Liver (tissue), 8 donors: ENCODE measurements at regions not wholly inside any gene's neighbourhood (a gene's known extent, or its start where the extent isn't known, plus 50 kb on each side); places are given as distances from the start of the nearest gene placed in this dataset.

ENCODE experiments used
- DNase-seq: peaks from one replicate; pipeline ENCODE4 v3.0.0-alpha.2; 2017; ENCODE audit warnings: low spot score
- H3K27ac ChIP-seq, 2 donors: one replicate each; pipeline ENCODE4 v1.7.0; 2013; ENCODE audit warnings: inconsistent platforms in 2 of 2, low read length in 2 of 2, control low read depth in 1 of 2, low read depth in 1 of 2, mild to moderate bottlenecking in 1 of 2
- H3K27me3 ChIP-seq, 4 donors: one replicate each; pipeline versions ENCODE4 v1.6.1 to v1.7.0; 2013; ENCODE audit warnings: low read length in 3 of 4, inconsistent platforms in 1 of 4, mild to moderate bottlenecking in 1 of 4, moderate library complexity in 1 of 4; ENCODE audit not compliant: control insufficient read depth in 4 of 4, insufficient read depth in 4 of 4
- H3K36me3 ChIP-seq, 4 donors: one replicate each; pipeline versions ENCODE4 v1.6.1 to v1.7.0; 2013; ENCODE audit warnings: low read length in 3 of 4, mild to moderate bottlenecking in 3 of 4, low read depth in 1 of 4, moderate library complexity in 1 of 4; ENCODE audit not compliant: control insufficient read depth in 4 of 4, insufficient read depth in 3 of 4
- H3K4me1 ChIP-seq, 4 donors: one replicate each; pipeline versions ENCODE4 v1.6.1 to v1.7.0; 2013; ENCODE audit warnings: low read length in 3 of 4, mild to moderate bottlenecking in 3 of 4, moderate library complexity in 1 of 4; ENCODE audit not compliant: control insufficient read depth in 4 of 4, insufficient read depth in 4 of 4
- H3K4me3 ChIP-seq, 3 donors: one replicate each; pipeline versions ENCODE4 v1.6.1 to v1.7.0; 2013; ENCODE audit warnings: low read length in 3 of 3, control low read depth in 1 of 3, low read depth in 1 of 3, mild to moderate bottlenecking in 1 of 3
- H3K9ac ChIP-seq, 2 donors: one replicate each; pipeline ENCODE4 v1.7.0; 2013; ENCODE audit warnings: low read length in 2 of 2, mild to moderate bottlenecking in 2 of 2, moderate library complexity in 2 of 2, control low read depth in 1 of 2, low read depth in 1 of 2
- H3K9me3 ChIP-seq, 4 donors: one replicate each; pipeline versions ENCODE4 v1.6.1 to v1.7.0; 2013; ENCODE audit warnings: low read length in 3 of 4; ENCODE audit not compliant: control insufficient read depth in 4 of 4
- EGR1 ChIP-seq, 2 donors: IDR thresholded peaks; 2 replicates each; pipeline ENCODE4 v1.6.1; 2016 to 2018; ENCODE audit warnings: antibody characterized with exemption in 2 of 2, low read depth in 2 of 2
- FOXA1 ChIP-seq: IDR thresholded peaks from 2 replicates; pipeline ENCODE4 v1.6.1; 2016; ENCODE audit warnings: antibody characterized with exemption
- FOXA2 ChIP-seq: IDR thresholded peaks from 2 replicates; pipeline ENCODE4 v1.6.1; 2016; ENCODE audit warnings: antibody characterized with exemption
- GABPA ChIP-seq, 2 donors: IDR thresholded peaks in 1 of 2; conservative IDR thresholded peaks in 1 of 2; 2 replicates each; pipeline ENCODE4 v1.6.1; 2016; ENCODE audit warnings: antibody characterized with exemption in 2 of 2, mild to moderate bottlenecking in 1 of 2, moderate library complexity in 1 of 2
- HNF4A ChIP-seq, 2 donors: conservative IDR thresholded peaks; 2 replicates each; pipeline ENCODE4 v1.6.1; 2016; ENCODE audit warnings: antibody characterized with exemption in 2 of 2, mild to moderate bottlenecking in 2 of 2
- HNF4G ChIP-seq: IDR thresholded peaks from 2 replicates; pipeline ENCODE4 v1.6.1; 2016; ENCODE audit warnings: antibody characterized with exemption
- JUND ChIP-seq, 2 donors: IDR thresholded peaks; 2 replicates each; pipeline ENCODE4 v1.6.1; 2016; ENCODE audit warnings: antibody characterized with exemption in 2 of 2
- NR2F2 ChIP-seq: IDR thresholded peaks from 2 replicates; pipeline ENCODE4 v1.6.1; 2016; ENCODE audit warnings: antibody characterized with exemption
- RAD21 ChIP-seq, 2 donors: IDR thresholded peaks; 2 replicates each; pipeline ENCODE4 v1.6.1; 2016; ENCODE audit warnings: antibody characterized with exemption in 2 of 2, mild to moderate bottlenecking in 2 of 2
- REST ChIP-seq: IDR thresholded peaks from 2 replicates; pipeline ENCODE4 v1.6.1; 2016; ENCODE audit warnings: antibody characterized with exemption, mild to moderate bottlenecking
- RXRA ChIP-seq, 2 donors: IDR thresholded peaks; 2 replicates each; pipeline ENCODE4 v1.6.1; 2017 to 2018; ENCODE audit warnings: antibody characterized with exemption in 2 of 2, mild to moderate bottlenecking in 1 of 2
- SP1 ChIP-seq: IDR thresholded peaks from 2 replicates; pipeline ENCODE4 v1.6.1; 2018; ENCODE audit warnings: antibody characterized with exemption, mild to moderate bottlenecking
- TAF1 ChIP-seq: conservative IDR thresholded peaks from 2 replicates; pipeline ENCODE4 v1.6.1; 2016; ENCODE audit warnings: antibody characterized with exemption, mild to moderate bottlenecking
- YY1 ChIP-seq: IDR thresholded peaks from 2 replicates; pipeline ENCODE4 v1.6.1; 2016; ENCODE audit warnings: antibody characterized with exemption, mild to moderate bottlenecking
- ZBTB33 ChIP-seq: IDR thresholded peaks from 2 replicates; pipeline ENCODE4 v1.6.1; 2016; ENCODE audit warnings: antibody characterized with exemption
- WGBS: extraction: QIAGEN DNeasy Blood & Tissue Kit; methylation state at CpG from one replicate; pipeline ENCODE4 v1.1.7; 2013; 5-methylcytosine and 5-hydroxymethylcytosine counted together
- TF ChIP-seq, protein P1 (sequence below): IDR thresholded peaks from 2 replicates; pipeline ENCODE4 v1.6.1; 2016; ENCODE audit warnings: antibody characterized with exemption
- TF ChIP-seq, protein P2 (sequence below): fragments of 150-350 bp; IDR thresholded peaks from 2 replicates; pipeline ENCODE4 v1.5.1; 2017; ENCODE audit warnings: improper control_type of control experiment, low read depth, low read length; ENCODE audit not compliant: missing input control
- TF ChIP-seq, protein P3 (sequence below): IDR thresholded peaks from 2 replicates; pipeline ENCODE4 v1.6.1; 2016; ENCODE audit warnings: antibody characterized with exemption
- donor health status: healthy.
- donor health status: healthy.
- donor health status: healthy.
- donor health status: healthy.
- donor health status: healthy.

- Histone ChIP-seq H3K36me3 (no peaks in the 10 kb centered on the region), H3K27ac (no peak overlapping the region), H3K9me3 (peaks cover 0 to 3% (median 0%) of the 10 kb centered on the region in 4 donors), H3K4me1 (no peaks in the 10 kb centered on the region), H3K27me3 (peaks cover 0 to 3% (median 0%) of the 10 kb centered on the region in 4 donors), H3K4me3 (no peak overlapping the region), H3K9ac (no peak overlapping the region)
- DNase-seq, result no peak
- TF ChIP-seq, protein P1, sequence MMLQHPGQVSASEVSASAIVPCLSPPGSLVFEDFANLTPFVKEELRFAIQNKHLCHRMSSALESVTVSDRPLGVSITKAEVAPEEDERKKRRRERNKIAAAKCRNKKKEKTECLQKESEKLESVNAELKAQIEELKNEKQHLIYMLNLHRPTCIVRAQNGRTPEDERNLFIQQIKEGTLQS, result no peak
- TF ChIP-seq RAD21 (IDR thresholded peaks at IDR 0.05) (no peak), RXRA (IDR thresholded peaks at IDR 0.05) (no peak), HNF4G (no peak), SP1 (no peak), TAF1 (no peak), EGR1 (IDR thresholded peaks at IDR 0.05; ENCODE audit: low read depth in 2 of 2) (no peak), ZBTB33 (no peak), FOXA2 (no peak), HNF4A (conservative IDR thresholded peaks at IDR 0.05) (no peak), JUND (IDR thresholded peaks at IDR 0.05) (no peak), NR2F2 (no peak), REST (no peak), GABPA (IDR thresholded peaks at IDR 0.05 in 1 of 2, conservative IDR thresholded peaks at IDR 0.05 in 1 of 2) (no peak), YY1 (no peak), FOXA1 (no peak)
- TF ChIP-seq, protein P2, sequence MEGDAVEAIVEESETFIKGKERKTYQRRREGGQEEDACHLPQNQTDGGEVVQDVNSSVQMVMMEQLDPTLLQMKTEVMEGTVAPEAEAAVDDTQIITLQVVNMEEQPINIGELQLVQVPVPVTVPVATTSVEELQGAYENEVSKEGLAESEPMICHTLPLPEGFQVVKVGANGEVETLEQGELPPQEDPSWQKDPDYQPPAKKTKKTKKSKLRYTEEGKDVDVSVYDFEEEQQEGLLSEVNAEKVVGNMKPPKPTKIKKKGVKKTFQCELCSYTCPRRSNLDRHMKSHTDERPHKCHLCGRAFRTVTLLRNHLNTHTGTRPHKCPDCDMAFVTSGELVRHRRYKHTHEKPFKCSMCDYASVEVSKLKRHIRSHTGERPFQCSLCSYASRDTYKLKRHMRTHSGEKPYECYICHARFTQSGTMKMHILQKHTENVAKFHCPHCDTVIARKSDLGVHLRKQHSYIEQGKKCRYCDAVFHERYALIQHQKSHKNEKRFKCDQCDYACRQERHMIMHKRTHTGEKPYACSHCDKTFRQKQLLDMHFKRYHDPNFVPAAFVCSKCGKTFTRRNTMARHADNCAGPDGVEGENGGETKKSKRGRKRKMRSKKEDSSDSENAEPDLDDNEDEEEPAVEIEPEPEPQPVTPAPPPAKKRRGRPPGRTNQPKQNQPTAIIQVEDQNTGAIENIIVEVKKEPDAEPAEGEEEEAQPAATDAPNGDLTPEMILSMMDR, result no peak
- TF ChIP-seq, protein P3, sequence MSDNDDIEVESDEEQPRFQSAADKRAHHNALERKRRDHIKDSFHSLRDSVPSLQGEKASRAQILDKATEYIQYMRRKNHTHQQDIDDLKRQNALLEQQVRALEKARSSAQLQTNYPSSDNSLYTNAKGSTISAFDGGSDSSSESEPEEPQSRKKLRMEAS, result no peak
- WGBS, result 18% methylated on average over 5 of the region's 5 CpGs
Measured at GRCh38 chr13:106329941-106330340, 205.5 kb downstream of the EFNB2 start.
